A673 (cell line): ENCODE measurements at regions not wholly inside any gene's neighbourhood (a gene's known extent, or its start where the extent isn't known, plus 50 kb on each side); places are given as distances from the start of the nearest gene placed in this dataset.

Experiments used
- CTCF ChIP-seq: fragments of 300-800, 200-600 bp; sonication (generic); conservative IDR thresholded peaks from 2 replicates; pipeline ENCODE4 v1.5.1; 2017; ENCODE audit warnings: low read depth, mild to moderate bottlenecking, antibody characterized with exemption, low read length, moderate library complexity, mixed read lengths
- EZH2 ChIP-seq: fragments of 200-600 bp; sonication (generic); IDR thresholded peaks from 2 replicates; pipeline ENCODE4 v1.6.1; 2017; ENCODE audit warnings: borderline replicate concordance, low read depth, mild to moderate bottlenecking, mixed read lengths, antibody characterized with exemption, low read length; ENCODE audit not compliant: poor library complexity, severe bottlenecking

GRCh38 chr2:58968885-58969284 is 727.8 kb upstream of the FANCL start:
- TF ChIP-seq CTCF = no peak
- TF ChIP-seq EZH2 = no peak
